ENCODE measurements at regions not wholly inside any gene's neighbourhood (a gene's known extent, or its start where the extent isn't known, plus 50 kb on each side); places are given as distances from the start of the nearest gene placed in this dataset.

DNA sequence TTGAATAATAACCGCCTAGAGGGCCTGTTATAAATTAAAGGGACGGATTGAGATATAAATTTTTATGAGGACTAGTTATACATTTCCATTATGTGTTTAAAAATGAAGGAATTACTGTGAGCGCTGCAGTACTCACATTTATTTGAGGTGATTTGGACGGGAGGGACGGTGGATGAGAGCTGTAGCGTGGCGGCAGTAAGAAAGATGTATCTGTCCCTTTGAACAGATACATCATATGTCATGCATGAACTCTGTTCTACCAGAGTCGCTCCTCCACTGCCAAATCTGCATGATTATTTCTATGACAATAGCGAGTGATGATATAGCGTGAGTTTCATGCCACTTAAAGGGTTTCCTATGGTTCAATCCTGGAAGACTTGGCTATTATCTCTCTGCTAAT, 538.8 kb downstream of the MCTP2 start:
- TF ChIP-seq CTCF (IDR thresholded peaks at IDR 0.05) (no peak), POLR2A (IDR thresholded peaks at IDR 0.05) (no peak)

Data from body of pancreas (tissue), 4 donors.